Activated CD8-positive, alpha-beta memory T cell treated with anti-CD3 and anti-CD28 coated beads, Interleukin-2, amount 50 U/mL, for 1 hour (primary cell): ENCODE measurements at regions not wholly inside any gene's neighbourhood (a gene's known extent, or its start where the extent isn't known, plus 50 kb on each side); places are given as distances from the start of the nearest gene placed in this dataset.

Experiments used
- DNase-seq: peaks from one replicate; pipeline ENCODE4 v3.0.0-alpha.2; 2020; ENCODE audit errors: extremely low read depth

DNA sequence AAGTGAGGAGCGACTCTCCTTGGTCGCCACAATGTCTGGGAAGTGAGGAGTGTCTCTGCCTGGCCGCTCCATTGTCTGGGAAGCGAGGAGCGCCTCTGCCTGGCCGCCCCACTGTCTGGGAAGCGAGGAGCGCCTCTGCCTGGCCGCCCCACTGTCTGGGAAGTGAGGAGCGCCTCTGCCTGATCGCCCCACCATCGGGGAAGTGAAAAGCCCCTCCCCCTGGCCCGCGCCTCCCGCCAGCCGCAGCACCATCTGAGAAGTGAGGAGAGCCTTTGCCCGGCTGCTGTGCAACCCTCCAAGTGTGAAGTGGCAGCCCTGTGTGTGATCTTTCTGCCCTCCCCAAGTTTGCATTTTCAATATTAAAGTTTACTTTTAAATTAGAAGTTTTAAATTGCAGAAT is 95.0 kb upstream of the PPP2R5A start:
- DNase-seq: no peak

DNA sequence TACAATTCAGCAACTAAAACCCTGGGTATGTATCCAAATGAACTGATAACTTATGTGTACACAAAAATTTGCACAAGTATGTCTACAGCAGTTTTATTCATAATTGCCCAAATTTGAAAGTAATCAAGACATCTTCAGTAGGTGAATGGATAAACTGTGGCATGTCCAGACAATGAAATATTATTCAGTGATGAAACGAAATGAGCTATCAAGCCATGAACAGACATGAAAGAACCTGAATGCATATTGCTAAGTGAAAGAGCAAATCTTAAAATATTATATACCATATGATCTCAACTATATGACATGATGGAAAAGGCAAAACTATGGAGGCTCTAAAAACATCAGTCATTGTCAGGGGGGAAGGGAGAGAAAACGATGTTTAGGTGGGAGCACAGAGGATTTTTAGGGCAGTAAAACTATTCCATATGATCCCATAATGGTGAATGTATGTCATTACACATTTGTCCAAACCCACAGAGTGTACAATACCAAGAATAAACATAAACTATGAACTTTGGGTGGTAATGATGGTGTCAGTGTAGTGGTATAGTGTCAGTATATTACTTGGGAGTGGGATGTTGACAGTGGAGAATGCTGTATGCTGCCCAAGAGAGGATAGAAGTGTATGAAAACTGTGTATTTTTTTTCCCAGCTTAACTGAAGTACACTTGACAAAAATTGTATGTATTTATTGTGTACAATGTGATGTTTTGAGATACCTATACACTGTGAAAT is 92.8 kb upstream of the PPP2R5A start:
- no peak for DNase-seq

DNA sequence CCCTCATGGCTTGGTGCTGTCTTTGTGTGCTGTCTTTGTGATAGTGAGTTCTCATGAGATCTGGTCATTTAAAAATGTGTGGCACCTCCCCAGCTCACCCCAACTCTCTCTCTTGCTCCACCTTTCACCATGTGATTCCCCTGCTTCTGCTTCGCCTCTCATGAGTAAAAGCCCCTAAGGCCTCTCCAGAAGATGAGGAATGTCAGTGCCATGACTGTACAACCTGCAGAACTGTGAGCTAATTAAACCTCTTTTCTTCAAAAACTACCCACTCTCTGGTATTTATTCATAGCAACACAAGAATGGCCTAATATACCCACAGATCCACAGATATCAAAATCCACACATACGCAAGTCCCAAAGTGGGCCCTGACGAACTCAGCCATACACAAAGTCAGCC is 88.9 kb upstream of the PPP2R5A start:
- DNase-seq: no peak

DNA sequence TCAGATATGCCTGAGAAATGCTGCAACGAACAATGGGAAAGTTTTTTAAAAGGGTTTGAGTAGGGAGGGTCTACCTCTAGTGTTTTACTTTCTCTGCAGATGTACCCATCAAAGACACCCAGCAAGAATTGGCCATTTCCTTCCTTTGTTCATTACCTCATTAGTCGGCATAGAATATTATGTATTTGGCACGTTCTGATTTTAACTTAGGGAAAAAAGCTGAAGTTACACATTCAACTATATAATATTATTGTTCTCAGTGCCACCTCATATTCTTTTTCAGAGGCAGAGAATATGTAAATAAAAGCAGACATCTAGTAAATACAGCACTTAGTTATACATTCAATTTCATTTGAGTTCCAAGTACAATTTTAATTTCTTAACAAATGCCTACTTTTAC is 83.7 kb upstream of the PPP2R5A start:
- DNase-seq: no peak

DNA sequence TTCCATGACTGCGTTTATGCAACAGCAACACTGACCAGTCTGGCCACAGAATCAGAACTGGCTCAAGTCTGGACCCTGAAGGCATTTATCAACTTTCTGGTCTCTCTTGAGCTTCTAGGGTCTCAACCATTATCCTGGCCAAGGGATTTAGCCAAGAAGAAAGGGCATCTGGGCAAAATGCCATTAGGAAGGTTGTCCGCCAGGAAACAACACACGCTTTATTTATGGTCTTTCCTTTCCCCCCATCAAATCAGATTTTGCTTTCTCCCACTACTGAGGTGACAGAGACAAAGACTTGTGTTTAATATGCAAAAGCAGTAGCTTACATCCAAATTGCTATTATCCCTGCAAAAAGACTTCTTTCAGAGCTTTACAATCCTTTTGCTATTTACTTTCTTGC is 81.6 kb upstream of the PPP2R5A start:
- DNase-seq: no peak

DNA sequence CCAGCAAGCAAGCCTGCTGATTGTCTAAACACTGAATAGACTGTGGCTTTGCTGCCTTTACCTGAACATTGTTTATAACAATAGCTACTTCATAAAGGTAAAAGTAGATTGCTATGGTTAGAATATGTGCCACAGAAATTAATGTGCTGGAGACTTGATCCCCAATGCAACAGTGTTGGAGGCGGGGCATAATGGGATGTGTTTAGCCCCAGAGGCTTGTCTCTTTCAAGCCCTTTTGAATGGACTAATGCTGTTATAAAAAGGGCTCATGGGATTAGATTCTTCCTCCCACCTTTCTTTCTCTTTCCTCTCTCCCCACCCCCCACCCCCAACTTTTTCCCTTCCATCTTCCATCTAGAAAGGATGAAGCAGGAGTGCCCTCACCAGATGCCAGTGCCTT is 80.2 kb upstream of the PPP2R5A start:
- no peak for DNase-seq

DNA sequence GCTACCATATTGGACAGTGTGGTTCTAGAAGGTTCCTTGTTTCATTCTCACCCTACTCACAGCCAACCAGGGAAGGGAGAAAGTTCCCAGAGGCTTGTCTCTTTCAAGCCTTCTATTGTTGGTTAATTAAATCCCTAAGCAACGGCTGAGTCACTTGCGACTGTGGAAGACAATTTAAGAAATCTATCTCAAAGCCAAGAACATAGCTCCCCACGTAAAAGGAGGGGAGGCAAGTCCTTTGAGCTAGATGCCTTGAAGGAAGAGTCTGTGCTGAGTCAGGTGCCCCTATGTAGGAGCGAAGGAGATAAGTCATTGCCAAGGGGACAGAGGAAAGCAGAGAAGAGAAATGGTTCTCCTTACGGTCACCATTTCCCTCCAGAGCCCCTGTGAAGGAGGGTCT is 79.4 kb upstream of the PPP2R5A start:
- no peak for DNase-seq

DNA sequence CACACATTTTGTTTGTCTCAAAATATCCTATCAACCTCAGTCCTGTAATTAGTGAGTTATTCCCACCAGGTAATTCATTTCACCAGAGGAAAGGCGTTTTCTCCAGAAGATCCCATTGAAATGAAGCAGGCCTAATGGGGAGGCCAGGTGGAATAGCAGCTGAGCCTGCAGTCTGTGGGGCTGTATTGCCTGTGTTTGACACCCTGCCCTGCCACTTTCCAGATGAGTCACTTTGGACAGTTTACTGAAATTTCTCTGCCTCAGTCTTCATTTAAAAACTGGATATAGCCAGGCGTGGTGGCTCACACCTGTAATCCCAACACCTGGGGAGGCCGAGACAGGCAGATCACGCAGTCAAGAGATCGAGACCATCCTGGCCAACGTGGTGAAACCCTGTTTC is 78.1 kb upstream of the PPP2R5A start:
- DNase-seq: no peak

DNA sequence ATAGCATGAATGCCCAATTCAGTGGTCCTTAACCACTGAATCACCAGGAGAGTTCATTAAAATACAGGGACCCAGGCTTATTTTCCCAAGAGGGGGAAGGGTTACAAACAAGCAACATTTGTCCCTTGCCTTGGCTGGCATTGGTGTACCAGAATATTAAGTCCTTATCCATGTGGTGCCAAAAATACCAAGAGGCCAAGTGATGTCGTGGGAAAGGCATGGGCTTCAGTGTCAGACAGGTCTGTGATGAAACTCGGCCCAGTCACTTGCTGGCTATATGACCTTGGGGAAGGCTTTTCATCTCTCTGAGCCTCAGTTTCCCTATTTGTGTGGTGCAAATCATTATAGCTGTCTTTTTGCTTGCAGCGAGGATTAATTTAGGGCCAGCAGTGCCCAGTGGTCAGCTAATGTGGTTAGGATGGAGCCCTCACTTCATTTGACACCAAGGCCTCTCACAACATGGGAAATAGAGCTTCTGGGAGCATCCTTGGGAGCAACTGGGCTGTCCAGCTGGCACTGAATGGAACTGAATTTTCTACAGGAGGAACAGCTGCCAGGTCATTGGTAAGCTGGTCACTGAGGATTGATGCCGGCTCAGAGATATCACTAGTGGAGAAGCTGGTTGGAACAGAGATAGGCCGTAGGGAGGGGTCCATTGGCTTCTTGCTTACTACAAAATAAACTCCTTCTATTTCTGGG is 77.2 kb upstream of the PPP2R5A start:
- DNase-seq: no peak

DNA sequence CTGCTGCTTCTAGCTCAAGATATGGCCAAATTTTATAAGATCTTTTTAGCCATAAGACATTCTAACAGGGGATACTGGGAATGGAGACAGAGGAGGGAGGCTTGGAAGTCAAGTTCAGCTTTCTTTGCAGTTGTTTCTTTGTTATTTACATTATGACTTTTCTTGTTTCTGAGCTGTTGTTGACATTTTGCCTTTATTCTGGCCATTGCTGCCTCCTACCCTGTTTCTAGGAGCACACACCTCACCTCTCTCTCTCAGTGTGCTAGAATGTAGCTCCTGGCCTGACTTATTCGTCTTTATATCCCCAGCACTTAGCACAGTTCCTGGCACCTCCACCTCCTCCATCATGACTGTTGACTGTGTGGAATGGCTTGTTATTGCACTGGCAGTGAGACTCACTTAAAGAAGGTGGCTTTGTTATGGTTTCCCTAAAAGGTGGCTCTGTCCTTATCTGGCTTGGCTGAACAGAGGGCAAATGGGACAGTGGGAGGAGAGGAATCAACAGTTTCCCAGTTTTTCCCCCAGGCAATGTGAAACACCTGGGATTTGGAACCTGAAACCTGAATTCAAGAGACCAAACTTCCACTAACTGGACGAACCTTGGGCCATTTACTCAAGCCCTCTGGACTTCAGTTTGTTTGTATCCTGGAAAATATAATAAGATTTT is 76.1 kb upstream of the PPP2R5A start:
- no peak for DNase-seq

DNA sequence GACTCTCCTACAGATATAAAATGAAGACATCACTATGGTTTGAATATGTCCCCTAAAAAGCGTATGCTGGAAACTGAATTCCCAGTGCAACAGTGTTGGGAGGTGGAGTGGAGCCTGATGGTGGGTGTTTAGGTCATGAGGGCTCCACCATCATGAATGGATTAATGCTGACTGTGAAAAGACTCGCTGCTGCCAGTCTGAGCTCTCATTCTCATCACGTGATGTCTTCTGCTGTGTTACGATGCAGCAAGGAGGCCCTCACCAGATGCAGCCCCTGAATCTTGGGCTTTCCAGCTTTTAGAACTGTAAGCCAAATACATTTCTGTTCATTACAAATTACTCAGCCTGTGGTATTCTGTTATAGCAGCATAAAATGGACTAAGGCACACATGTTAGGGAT is 73.8 kb upstream of the PPP2R5A start:
- DNase-seq: no peak

DNA sequence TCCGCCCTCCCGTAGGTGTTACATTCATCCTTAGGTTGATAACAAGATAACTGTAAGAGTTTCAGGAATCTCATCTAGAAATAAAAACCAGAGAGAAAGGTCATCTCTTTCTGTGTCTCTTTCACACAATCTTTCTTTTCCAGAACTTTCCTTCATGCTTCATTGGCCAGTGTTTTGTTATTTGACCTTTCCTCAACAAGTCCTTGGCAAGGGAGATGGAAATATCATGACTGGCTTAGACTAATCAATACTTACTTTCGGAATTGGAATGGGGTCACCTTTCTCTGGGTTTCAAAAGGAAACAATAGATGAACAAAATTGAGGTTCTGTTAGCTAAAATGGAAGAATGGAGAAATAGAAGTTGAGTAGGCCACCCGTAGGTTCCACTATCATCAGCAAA is 72.9 kb upstream of the PPP2R5A start:
- DNase-seq: no peak

DNA sequence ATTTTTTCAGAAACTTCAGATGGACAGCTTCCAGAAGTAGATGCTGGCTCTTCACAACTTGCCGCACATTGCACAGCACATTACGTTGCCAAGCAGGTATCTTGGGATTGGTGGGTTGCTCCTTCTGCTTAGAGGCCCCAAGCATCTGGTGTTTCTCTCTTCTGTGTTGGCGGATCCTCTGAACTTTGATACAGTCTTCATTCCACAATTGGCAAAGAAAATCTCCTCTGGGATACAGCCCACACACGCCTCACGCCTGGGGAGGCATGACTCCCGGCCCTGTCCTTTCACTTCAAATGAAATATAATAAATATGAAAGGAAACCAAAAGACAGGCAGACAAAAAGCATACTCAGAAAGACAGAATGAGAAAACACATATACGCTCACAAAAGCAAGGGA is 72.3 kb upstream of the PPP2R5A start:
- no peak for DNase-seq

DNA sequence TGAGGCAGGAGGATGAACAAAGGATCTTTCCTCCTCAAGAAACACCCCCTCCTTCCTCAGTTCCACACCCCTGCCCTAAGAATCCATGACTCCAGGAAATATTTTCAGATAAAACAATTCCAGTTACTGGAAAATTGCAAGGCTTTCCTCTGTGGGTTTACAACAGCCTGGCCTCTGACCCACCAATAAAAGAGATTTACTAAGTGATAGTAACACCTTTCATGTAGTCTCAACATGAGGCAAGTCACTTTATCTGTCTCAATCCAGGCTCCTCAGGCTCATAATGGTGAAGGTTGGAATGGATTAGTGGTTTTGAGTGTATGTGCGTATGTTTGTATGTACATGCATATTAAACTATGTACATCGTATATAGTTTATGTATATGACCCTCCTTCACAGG is 71.4 kb upstream of the PPP2R5A start:
- no peak for DNase-seq

DNA sequence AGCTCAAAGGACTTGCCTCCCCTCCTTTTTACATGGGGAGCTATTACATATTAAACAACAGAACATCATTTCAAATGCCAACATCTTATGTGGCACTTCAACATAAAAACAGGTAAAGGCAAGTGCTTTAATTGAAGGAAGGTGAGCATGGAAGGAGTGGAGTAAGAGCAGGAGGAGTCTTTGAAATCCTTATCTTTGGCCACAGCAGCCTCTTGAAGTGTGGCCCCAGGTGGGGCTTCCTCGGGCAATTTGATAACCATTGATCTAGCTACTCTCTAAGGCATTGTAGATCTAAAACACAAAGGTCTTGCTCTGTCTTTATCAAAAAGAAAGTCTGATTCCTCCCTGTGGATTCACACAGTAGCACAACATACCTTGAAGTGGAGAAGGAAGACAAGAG is 70.9 kb upstream of the PPP2R5A start:
- DNase-seq: no peak

DNA sequence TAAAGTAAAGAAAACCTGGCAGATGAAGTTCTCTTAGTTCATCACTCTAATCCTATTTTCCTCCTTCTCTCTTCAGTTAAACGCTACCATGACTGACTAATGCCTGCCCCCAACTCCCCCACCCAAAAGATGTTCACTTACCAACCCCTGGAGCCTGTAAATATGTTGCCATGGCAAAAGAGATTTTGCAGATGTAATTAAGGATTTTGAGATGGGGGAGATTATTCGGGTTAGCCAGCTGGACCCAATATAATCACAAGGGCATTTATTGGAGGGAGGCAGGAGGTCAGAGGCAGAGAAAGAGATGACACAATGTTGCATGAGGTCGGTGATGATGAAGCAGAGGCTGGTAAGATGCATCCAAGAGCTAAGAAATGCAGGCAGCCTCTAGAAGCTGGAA is 69.3 kb upstream of the PPP2R5A start:
- no peak for DNase-seq

DNA sequence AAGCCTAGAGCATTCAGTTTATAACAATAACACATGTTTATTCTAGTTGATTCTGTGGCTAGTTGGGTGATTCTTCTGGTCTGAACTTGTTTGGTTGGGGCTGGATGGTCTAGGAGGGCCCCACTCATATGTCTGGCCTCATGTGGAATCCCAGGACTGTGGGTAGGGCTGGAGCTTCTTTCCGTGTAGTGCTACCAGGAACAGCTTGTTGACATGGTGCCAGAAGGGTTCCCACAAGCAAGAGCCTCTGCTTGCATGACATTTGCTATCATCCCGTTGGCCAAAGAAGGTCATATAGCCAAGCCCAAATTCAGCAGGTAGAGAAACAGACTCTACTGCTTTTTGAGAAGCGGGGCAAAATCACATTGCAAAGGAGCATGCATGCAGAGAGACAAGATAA is 67.6 kb upstream of the PPP2R5A start:
- no peak for DNase-seq

DNA sequence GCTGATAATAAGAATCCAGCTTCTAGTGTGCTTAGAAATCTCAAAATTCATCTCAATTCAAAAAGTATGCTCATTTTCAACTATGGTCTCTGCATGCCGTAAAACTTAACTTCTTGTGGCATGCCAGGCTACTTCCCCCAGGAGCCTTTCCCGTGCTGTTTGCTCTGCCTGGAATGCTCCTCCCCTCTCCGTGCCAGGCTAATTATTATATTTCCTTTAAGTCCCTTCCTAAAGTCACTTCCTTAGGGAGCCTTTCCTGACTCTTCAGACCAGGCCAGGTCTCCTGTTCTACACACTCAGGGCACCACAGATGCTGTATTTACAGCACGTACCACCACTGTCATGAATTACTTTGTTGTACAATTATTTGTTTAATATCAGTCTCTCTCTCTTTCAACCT is 67.1 kb upstream of the PPP2R5A start:
- DNase-seq: no peak

DNA sequence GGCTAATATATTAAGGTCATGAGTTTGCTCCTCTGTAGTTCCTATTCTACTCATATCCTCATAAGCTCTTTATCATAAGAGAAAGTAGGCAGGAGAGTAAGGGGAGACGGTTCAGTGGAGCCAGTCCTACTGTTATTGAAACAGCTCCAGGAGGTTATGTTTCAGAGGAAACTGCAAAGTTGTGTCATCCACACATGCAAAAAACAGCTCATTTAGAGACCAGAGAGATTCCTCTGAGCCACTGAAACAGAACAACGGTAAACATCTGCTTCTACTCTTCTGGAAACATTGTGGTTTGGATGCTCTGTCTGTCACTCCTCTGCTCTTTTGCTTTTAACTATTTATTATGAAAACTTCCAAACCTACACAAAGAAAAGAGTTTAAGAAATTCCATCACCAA is 66.3 kb upstream of the PPP2R5A start:
- DNase-seq: no peak

DNA sequence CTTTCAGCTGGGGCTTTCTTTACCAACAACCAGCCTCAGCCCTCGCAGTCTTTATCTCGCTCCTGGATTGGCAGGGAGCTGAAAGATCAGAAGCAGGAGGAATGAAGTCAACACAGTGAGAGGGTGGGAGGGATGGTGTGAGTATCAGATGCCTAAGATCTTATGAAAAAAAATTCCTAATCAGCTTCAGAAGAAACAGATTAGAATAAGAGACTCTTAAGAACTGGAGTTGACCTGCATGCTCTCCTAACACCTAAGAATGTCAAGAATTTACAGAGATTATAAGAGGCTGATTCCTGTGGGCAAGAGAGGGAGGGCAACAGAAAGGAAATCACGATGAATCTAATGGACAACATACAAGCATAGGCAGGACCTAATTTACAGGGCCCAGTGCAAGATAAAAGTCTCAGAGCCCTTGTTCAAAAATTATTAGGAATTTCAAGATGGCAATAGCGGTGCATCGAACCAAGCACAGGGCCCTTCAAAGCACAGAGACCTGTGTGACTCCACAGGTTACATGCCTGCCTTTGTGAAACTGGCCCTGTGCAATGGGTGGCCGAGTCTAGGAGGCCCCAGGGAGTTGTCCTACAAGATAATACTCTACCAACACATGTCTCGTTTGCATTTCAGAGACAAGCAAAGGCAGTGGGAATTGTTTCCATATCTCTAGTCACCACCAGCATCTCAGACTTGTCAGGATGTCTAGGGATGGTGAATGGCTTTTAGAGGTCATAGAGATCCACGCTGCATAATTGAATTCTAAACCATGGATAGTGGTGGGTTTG is 65.3 kb upstream of the PPP2R5A start:
- DNase-seq: no peak

DNA sequence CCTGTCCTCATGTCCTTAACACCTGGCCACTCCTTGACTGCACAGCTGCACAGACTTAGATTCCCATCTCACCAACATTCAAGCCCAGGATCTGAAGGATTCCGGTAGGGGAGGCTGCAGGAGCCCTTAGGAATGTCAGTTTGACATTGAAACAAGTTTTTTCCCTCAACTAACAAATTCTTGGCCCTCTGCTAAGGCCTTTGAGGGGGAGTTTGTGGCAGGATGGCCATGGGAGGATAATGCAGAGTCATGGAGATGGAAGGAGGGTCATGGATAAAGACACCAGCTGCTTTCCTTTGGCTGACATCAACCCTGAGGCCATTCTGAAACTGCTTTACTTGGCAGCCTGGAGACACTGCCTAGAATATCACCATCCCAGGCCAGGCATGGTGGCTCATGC is 63.4 kb upstream of the PPP2R5A start:
- DNase-seq: no peak

DNA sequence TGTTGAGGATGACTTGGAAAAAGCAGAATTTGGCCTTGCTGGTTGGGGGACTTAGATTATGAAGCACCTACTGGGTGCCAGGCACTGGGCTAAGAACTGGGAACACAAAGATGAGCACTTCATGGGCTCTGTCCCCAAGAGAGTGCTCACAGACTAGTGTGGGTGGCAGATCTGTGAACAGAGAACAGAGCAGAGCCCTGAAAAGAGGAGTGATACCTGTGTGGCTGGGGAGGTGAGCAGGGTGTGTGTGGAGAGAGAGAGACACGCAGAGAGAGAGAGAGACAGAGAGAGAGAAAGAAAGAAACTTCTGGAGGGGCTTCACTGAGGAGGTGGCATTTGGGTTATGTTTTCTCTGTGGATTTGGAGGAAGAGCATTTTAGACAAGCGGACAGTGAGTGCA is 61.1 kb upstream of the PPP2R5A start:
- DNase-seq: no peak

DNA sequence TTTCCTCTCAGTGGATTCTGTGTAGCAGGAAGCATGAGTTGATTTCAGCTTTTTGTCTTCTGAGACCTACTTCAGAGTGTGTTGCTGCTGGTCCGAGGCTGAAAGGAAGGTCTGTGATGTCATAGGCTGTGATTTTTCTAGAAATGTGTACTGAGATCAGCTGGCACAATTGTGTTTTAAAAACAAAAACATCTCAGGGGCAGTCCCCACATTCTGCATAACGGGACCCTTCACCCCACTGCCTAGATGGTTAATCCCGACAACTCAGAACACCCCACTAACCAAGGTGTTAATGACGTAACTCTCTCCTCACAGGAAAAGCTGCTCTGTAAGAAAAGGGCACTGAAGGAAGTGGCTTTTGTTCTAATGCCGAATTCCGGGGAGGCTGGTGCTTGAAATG is 59.8 kb upstream of the PPP2R5A start:
- DNase-seq: peak; percentile 3
